Osteocyte (in vitro differentiated cells): ENCODE measurements at regions not wholly inside any gene's neighbourhood (a gene's known extent, or its start where the extent isn't known, plus 50 kb on each side); places are given as distances from the start of the nearest gene placed in this dataset.
A peak's percentile ranks its signal among the peaks of the same experiment; 100 is the strongest.

Experiments used
- DNase-seq: peaks from one replicate; pipeline ENCODE4 v3.0.0; 2021; ENCODE audit warnings: mixed read lengths; ENCODE audit not compliant: unreplicated experiment; ENCODE audit errors: extremely low spot score
- H3K27ac Mint-ChIP-seq: one replicate; pipeline ENCODE4 v1.8.0; 2021; ENCODE audit warnings: mild to moderate bottlenecking, mixed read lengths; ENCODE audit not compliant: unreplicated experiment
- H3K27me3 Mint-ChIP-seq: one replicate; pipeline ENCODE4 v1.8.0; 2021; ENCODE audit warnings: mixed read lengths; ENCODE audit not compliant: unreplicated experiment
- H3K36me3 Mint-ChIP-seq: one replicate; pipeline ENCODE4 v1.8.0; 2021; ENCODE audit warnings: mixed read lengths; ENCODE audit not compliant: unreplicated experiment
- H3K4me1 Mint-ChIP-seq: one replicate; pipeline ENCODE4 v1.8.0; 2021; ENCODE audit warnings: mixed read lengths; ENCODE audit not compliant: unreplicated experiment
- H3K4me3 Mint-ChIP-seq: one replicate; pipeline ENCODE4 v1.8.0; 2021; ENCODE audit warnings: mild to moderate bottlenecking, moderate library complexity, mixed read lengths; ENCODE audit not compliant: unreplicated experiment
- H3K9me3 Mint-ChIP-seq: one replicate; pipeline ENCODE4 v1.8.0; 2021; ENCODE audit warnings: mixed read lengths; ENCODE audit not compliant: unreplicated experiment
- CTCF ChIP-seq: fragments of 200-600 bp; sonication (generic); IDR thresholded peaks from 2 replicates; pipeline ENCODE4 v1.5.0; 2021; ENCODE audit warnings: antibody characterized with exemption, mild to moderate bottlenecking, moderate library complexity

- H3K4me1 Mint-ChIP-seq = no peaks in the 10 kb centered on the region
- no peak for TF ChIP-seq CTCF
- DNase-seq = no peak
- no peak overlapping the region for H3K4me3 Mint-ChIP-seq
- H3K27ac Mint-ChIP-seq = no peak overlapping the region
- no peaks in the 10 kb centered on the region for H3K27me3 Mint-ChIP-seq
- H3K36me3 Mint-ChIP-seq = peaks cover 13% of the 10 kb centered on the region
- H3K9me3 Mint-ChIP-seq = peaks cover 32% of the 10 kb centered on the region
These were observed 169.4 kb downstream of the TMEM200A start for GRCh38 chr6:130535242-130535641.

GRCh38 chr6:130537447-130537846 lies 171.6 kb downstream of the TMEM200A start:
- Mint-ChIP-seq H3K4me1 (no peaks in the 10 kb centered on the region), H3K27ac (no peak overlapping the region), H3K36me3 (peaks cover 13% of the 10 kb centered on the region), H3K4me3 (no peak overlapping the region), H3K27me3 (no peaks in the 10 kb centered on the region), H3K9me3 (peaks cover 34% of the 10 kb centered on the region)
- no peak for TF ChIP-seq CTCF
- no peak for DNase-seq

DNA sequence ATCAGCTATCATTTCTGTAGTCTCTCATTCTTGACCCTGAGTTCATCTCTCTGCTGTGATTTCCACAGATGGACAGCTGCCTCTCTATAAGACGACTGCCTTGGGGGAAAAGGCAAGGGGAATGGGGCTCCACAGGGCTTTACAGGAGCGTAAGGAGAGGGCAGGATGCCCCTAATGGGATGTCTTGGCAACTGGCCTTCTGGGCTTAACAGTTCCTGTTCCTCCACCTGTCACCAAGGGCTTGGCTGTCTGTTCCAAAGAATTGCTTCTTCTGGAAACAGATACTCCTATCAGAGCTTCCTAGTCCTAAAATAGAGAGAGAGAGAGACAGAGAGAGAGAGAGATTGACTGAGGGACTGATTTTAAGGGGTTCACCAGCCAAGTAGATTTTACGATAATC lies 181.9 kb downstream of the TMEM200A start:
- no peak for DNase-seq
- Mint-ChIP-seq H3K36me3 (no peaks in the 10 kb centered on the region), H3K9me3 (no peaks in the 10 kb centered on the region), H3K27ac (no peak overlapping the region), H3K4me1 (no peaks in the 10 kb centered on the region), H3K27me3 (peaks cover 5% of the 10 kb centered on the region), H3K4me3 (no peak overlapping the region)
- no peak for TF ChIP-seq CTCF

- Mint-ChIP-seq H3K9me3 (no peaks in the 10 kb centered on the region), H3K27me3 (no peaks in the 10 kb centered on the region), H3K27ac (peak overlapping the region; percentile 38), H3K36me3 (no peaks in the 10 kb centered on the region), H3K4me1 (peaks cover 29% of the 10 kb centered on the region), H3K4me3 (no peak overlapping the region)
- TF ChIP-seq CTCF = no peak
- no peak for DNase-seq
These were observed 191.8 kb downstream of the TMEM200A start for GRCh38 chr6:130557481-130558112.

GRCh38 chr6:130558131-130558530 lies 192.3 kb downstream of the TMEM200A start:
- no peak for TF ChIP-seq CTCF
- Mint-ChIP-seq H3K4me3 (no peak overlapping the region), H3K27me3 (no peaks in the 10 kb centered on the region), H3K9me3 (no peaks in the 10 kb centered on the region), H3K27ac (peak overlapping the region; percentile 38), H3K4me1 (peaks cover 29% of the 10 kb centered on the region), H3K36me3 (no peaks in the 10 kb centered on the region)
- DNase-seq = no peak
